Stimulated activated CD8-positive, alpha-beta memory T cell treated with anti-CD3 and anti-CD28 coated beads, Interleukin-7, amount 100 ng/mL, for 4 hours (primary cell): ENCODE measurements at regions not wholly inside any gene's neighbourhood (a gene's known extent, or its start where the extent isn't known, plus 50 kb on each side); places are given as distances from the start of the nearest gene placed in this dataset.

Experiments
- DNase-seq, 2 donors: peaks; one replicate each; pipeline ENCODE4 v3.0.0-alpha.2; 2020; ENCODE audit warnings: low read depth in 2 of 2

DNA sequence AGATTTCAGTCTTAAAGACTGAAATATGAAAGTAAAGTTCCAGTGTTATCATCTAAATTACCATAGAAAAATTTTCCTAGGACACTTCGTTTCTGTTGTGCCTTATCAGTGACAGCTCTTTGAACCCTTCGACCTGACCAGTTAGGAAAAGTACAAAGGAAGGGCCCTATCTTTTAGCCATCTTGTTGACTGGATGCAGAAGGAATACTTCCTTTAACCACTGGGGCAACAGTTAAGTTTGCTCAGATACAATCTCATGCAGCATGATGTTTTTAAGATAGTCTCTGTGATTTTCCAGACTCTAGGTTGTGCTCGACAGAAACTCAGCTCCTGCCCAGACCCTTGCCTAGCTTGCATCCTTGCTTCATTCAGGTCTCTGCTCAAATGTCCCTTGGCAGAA, 210.5 kb upstream of the RPS6KA3 start:
- DNase-seq, result no peak

GRCh38 chrX:20472620-20473258, 206.0 kb upstream of the RPS6KA3 start:
- no peak for DNase-seq

DNA sequence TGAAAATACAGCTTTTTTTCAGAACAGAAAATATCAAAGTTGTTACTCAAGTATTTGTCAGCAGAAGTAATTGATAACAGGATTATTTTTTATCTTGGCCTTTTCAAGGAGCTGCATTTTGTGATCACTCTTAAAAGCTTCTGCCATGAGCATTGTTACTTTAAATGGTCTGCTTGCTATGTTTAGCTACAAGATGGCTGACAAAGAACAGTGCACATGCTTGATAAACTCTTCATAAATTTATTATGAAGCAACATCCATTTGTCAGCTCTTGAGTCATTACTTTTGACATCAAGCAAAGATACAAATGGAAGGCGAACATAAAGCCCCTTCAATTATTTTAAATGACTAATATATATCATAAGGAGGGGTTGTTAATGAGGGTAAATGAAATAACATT, 205.4 kb upstream of the RPS6KA3 start:
- no peak for DNase-seq

DNA sequence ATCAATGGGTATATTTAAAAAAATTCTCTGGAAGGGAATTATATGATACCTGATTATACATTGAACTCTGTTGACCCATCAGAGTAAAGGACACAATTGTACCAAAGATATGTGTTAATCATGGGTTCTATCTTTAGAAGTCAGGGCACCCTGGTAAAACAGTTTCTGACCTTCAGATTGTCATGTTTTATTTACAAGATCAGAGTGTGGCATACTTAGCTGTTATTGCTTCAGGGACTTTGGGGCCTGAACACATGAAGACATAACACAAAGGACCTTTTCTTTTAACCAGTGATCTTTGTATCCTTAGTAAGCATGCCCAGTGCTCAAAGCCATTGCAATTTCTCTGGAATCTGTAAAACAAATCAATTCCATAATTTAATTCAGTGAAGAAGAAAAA, 204.8 kb upstream of the RPS6KA3 start:
- DNase-seq, result no peak

- DNase-seq, result no peak
Observed at GRCh38 chrX:20463296-20464075, 196.8 kb upstream of the RPS6KA3 start.

DNA sequence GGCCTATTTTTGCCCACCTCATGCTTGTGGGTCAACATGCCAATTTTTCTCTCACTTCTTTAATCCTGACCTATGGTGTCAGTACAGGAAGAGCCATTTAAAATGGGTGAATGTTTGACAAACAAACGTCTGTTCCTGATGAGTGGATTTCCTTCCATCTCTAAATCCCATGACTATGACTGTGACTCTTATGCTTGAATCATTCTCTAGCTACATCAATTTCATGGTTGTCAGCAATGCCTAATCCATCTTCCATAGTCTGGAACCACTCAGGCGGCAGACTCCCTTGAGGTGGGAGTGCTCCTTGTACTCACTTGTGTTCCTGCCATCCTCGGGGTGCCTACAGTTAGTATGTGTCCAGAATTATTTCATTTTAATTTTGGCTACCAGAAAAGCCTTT, 194.9 kb upstream of the RPS6KA3 start:
- DNase-seq, result no peak

GRCh38 chrX:20461002-20461401, 194.3 kb upstream of the RPS6KA3 start:
- DNase-seq, result no peak

DNA sequence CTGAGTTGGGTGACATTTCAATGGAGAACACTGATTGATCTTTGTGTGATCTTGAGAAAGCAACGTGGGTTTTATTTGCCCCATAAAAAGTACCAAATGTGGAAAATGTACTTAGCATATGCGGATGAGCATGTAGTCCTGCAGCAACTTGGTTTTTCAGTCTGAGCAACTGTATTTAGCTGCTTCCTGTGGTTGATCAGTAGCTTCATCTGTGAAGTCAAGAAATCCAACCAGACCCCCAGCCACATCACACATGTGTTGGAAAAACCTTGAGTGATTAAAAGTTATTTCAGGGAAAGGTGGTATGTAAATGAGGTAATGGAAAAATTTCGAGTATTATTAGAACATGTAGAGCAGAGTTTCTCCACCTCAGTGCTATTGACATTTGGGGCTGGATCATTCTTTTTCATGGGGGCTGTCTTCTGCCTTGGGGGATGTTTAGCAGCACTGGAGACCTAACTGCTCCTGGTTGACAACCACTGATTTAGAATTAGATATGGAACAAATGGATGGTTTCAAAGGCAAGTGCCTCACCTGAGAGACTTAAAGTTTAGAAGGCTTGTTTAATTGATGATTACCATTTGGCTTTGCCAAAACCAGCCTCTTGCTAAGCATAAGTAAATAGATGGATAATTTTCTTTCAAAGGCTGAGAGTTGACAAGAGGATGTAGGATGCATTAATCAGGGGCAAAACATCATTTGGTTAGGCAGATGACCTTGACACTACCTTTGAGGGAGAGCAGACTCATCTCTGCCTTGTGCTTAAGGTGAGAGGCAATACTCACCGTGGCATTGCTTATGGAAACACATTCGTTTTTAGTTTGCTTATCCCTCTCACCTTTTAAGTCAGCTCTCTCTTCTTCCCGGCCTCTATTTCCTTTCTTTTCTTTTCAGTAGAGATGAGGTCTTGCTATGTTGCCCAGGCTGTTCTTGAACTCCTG, 193.0 kb upstream of the RPS6KA3 start:
- DNase-seq, result peak in 1 of 2 donors; percentile 4

DNA sequence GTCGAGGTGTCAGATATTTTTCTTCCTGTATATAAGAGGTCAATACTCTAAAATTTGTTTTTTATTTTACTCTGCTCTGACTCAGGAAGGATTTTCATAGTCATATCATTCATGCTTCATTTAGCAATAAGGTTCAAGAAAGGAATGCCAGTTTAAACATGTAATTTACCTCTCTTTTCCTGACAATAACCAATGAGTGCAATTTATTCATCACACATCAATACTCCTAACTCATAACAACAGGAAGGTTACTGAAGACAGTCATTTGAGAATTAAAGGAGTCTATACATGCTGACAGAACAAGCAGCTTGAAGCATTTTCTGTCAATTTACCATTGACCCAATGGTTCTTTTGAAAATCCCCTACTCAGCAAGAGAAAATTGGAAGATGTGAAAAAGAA, 190.3 kb upstream of the RPS6KA3 start:
- DNase-seq, result no peak

- no peak for DNase-seq
Observed at GRCh38 chrX:20455001-20455400, 188.3 kb upstream of the RPS6KA3 start.

- no peak for DNase-seq
Observed at GRCh38 chrX:20454117-20454516, 187.4 kb upstream of the RPS6KA3 start.

DNA sequence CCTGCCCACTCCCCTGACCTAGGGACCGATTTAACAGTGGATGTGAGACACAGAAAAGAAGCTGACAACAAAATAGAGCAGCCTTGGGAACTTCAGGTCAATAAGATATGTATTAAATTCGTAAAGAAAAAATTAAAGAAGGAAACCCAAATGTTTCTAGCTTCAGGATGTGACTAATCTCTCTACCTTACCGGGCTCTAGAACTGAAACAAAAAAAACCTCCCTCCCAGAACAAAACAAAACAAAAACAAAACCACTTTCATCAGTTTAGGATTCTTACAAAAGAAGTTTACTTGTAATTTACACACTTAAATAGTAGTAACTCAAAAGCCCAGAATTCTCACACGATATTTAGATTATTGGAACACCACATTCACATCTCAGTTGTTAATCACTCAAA, 185.8 kb upstream of the RPS6KA3 start:
- DNase-seq, result no peak

DNA sequence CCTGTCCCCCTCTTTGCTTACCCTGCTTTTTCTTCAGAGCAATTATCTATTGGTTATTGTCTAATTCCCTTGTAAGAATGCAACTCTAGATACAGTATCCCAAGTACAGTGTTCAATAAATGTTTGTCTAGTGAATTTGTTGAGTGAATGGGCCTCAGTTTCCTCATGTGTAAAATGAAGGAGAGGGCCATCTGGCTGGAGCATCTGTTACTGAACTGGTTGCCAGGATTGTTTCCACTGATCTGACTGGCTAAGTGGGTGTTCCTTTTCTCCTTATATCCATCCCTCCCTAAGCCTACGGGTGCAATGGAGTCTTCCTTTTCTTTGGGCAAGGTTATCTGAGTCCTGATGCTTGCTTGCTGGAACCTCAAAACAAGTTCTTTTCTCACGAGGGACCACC, 185.2 kb upstream of the RPS6KA3 start:
- no peak for DNase-seq

GRCh38 chrX:20445109-20445508, 178.4 kb upstream of the RPS6KA3 start:
- no peak for DNase-seq

DNA sequence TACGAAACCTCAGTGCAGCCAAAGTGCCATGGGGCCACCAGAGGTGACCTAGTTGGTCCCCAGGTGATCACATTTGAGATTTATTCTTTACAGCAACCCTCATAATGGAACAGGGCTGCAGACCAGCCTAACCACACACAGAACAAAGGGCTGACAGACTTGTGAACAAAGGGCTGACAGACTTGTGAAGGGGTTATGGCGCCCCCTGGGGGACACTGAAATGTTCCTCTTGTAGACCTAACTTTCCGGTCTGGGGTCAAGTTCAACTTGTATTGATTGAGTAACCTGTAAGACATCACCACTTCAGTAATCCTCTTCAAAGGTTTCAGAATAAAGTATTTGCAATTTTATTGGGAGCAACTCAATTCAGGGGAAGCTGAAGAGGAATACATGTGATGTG, 175.9 kb upstream of the RPS6KA3 start:
- peak; percentile 67 to 72 for DNase-seq

GRCh38 chrX:20441123-20441522, 174.4 kb upstream of the RPS6KA3 start:
- no peak for DNase-seq

DNA sequence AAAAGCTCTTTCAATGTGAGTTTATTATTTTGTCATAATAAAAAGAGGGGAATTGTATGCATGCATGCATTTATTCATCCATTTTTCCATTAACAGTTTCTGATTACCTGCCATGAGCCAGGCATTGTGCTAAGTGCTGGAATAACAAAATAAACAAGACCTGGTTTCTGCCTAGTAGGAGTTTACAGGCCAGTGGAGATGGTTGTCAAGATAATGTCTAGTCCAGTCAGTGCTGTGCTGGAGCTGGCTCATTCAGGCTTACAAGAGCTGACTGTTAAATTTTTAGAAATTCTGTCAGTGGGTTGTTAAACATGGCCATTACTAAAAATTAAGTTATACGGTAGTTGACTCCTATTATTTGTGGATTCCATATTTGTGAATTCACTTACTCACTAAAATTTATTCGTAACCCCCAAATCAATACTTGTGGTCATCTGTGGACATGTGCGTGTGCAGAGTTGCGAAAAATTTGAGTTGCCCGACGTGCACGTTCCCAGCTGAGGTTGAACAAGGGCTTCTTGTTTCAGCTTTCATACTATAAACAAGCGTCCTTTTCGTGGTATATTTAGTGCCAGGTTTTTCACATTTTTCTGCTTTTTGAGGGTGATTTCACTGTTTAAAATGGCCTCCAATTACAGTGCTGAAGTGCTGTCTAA, 172.3 kb upstream of the RPS6KA3 start:
- no peak for DNase-seq

- no peak for DNase-seq
Observed at GRCh38 chrX:20437683-20438082, 171.0 kb upstream of the RPS6KA3 start.

GRCh38 chrX:20435913-20436312, 169.2 kb upstream of the RPS6KA3 start:
- no peak for DNase-seq

- DNase-seq, result no peak
Observed at GRCh38 chrX:20434986-20435385, 168.3 kb upstream of the RPS6KA3 start.

- no peak for DNase-seq
Observed at GRCh38 chrX:20433388-20433775, 166.7 kb upstream of the RPS6KA3 start.
